Mesenchymal stem cell (in vitro differentiated cells and primary cell): ENCODE measurements at regions not wholly inside any gene's neighbourhood (a gene's known extent, or its start where the extent isn't known, plus 50 kb on each side); places are given as distances from the start of the nearest gene placed in this dataset.

Source experiments
- DNase-seq: peaks from one replicate; pipeline ENCODE4 v3.0.0-alpha.2; 2013
- H2AFZ ChIP-seq: one replicate; pipeline ENCODE4 v1.6.1; 2013; ENCODE audit warnings: low read depth, mild to moderate bottlenecking, control low read depth, inconsistent platforms, low read length, moderate library complexity
- H2AK5ac ChIP-seq: 2 replicates; pipeline ENCODE4 v1.6.1; 2013; ENCODE audit warnings: low read length, moderate library complexity, mild to moderate bottlenecking, inconsistent platforms; ENCODE audit not compliant: severe bottlenecking
- H2BK120ac ChIP-seq: one replicate; pipeline ENCODE4 v1.6.1; 2013; ENCODE audit warnings: low read depth, mild to moderate bottlenecking, inconsistent platforms, low read length, moderate library complexity
- H2BK12ac ChIP-seq, 2 experiments: one replicate each; pipeline ENCODE4 v1.6.1; 2013; ENCODE audit warnings: inconsistent platforms in 2 of 2, low read length in 2 of 2, mild to moderate bottlenecking in 2 of 2, moderate library complexity in 2 of 2, control low read depth in 1 of 2
- H2BK15ac ChIP-seq: one replicate; pipeline ENCODE4 v1.6.1; 2013; ENCODE audit warnings: mild to moderate bottlenecking, low read depth, inconsistent platforms; ENCODE audit not compliant: poor library complexity, severe bottlenecking
- H2BK5ac ChIP-seq: 2 replicates; pipeline ENCODE4 v1.6.1; 2013; ENCODE audit warnings: low read depth, mild to moderate bottlenecking, low read length, control low read depth, inconsistent platforms; ENCODE audit not compliant: poor library complexity, severe bottlenecking
- H3K14ac ChIP-seq, 2 experiments: one replicate each; pipeline ENCODE4 v1.6.1; 2013; ENCODE audit warnings: inconsistent platforms in 2 of 2, low read length in 2 of 2, control low read depth in 1 of 2, mild to moderate bottlenecking in 1 of 2, moderate library complexity in 1 of 2
- H3K18ac ChIP-seq, 2 experiments: one replicate each; pipeline ENCODE4 v1.6.1; 2013; ENCODE audit warnings: inconsistent platforms in 2 of 2, low read length in 2 of 2, control low read depth in 1 of 2, low read depth in 1 of 2, mild to moderate bottlenecking in 1 of 2
- H3K23ac ChIP-seq, 2 experiments: one replicate each; pipeline ENCODE4 v1.6.1; 2013; ENCODE audit warnings: inconsistent platforms in 2 of 2, low read length in 2 of 2, mild to moderate bottlenecking in 2 of 2, moderate library complexity in 2 of 2, control low read depth in 1 of 2
- H3K27ac ChIP-seq: 2 replicates; pipeline ENCODE4 v1.5.1; 2013; ENCODE audit warnings: mild to moderate bottlenecking, moderate library complexity, low read length, control low read depth, inconsistent platforms; ENCODE audit not compliant: poor library complexity, severe bottlenecking
- H3K27me3 ChIP-seq, 2 experiments: 2 replicates each; pipeline versions ENCODE4 v1.6.1 to v1.7.0; 2013; ENCODE audit warnings: low read length in 2 of 2, mild to moderate bottlenecking in 2 of 2, moderate library complexity in 2 of 2, control low read depth in 1 of 2, inconsistent platforms in 1 of 2; ENCODE audit not compliant: control insufficient read depth in 1 of 2, insufficient read depth in 1 of 2
- H3K36me3 ChIP-seq, 2 experiments: 2 replicates each; pipeline versions ENCODE4 v1.6.1 to v1.7.0; 2013; ENCODE audit warnings: low read length in 2 of 2, control low read depth in 1 of 2, inconsistent platforms in 1 of 2, low read depth in 1 of 2, mild to moderate bottlenecking in 1 of 2; ENCODE audit not compliant: insufficient read depth in 2 of 2, control insufficient read depth in 1 of 2
- H3K4ac ChIP-seq, 2 experiments: one replicate each; pipeline ENCODE4 v1.6.1; 2013; ENCODE audit warnings: inconsistent platforms in 2 of 2, low read length in 2 of 2, mild to moderate bottlenecking in 2 of 2, moderate library complexity in 2 of 2, control low read depth in 1 of 2, low read depth in 1 of 2
- H3K4me1 ChIP-seq: 2 replicates; pipeline ENCODE4 v1.6.1; 2013; ENCODE audit warnings: low read depth, low read length, control low read depth; ENCODE audit not compliant: control insufficient read depth, insufficient read depth
- H3K4me2 ChIP-seq: 2 replicates; pipeline ENCODE4 v1.6.1; 2013; ENCODE audit warnings: low read length, mild to moderate bottlenecking, inconsistent platforms; ENCODE audit not compliant: poor library complexity, severe bottlenecking
- H3K4me3 ChIP-seq, 2 experiments: 2 replicates each; pipeline versions ENCODE4 v1.5.1 to v1.7.0; 2013; ENCODE audit warnings: low read length in 2 of 2, mild to moderate bottlenecking in 2 of 2, control low read depth in 1 of 2, low read depth in 1 of 2; ENCODE audit not compliant: insufficient read depth in 1 of 2
- H3K79me1 ChIP-seq: replicated peaks from 2 replicates; pipeline ENCODE4 v1.6.1; 2013; ENCODE audit warnings: mild to moderate bottlenecking, control low read depth, low read length, inconsistent platforms; ENCODE audit not compliant: poor library complexity, severe bottlenecking
- H3K9ac ChIP-seq: 2 replicates; pipeline ENCODE4 v1.7.0; 2013; ENCODE audit warnings: mild to moderate bottlenecking, low read length, moderate library complexity
- H3K9me3 ChIP-seq: 2 replicates; pipeline ENCODE4 v1.7.0; 2013; ENCODE audit warnings: mild to moderate bottlenecking, low read length; ENCODE audit not compliant: control insufficient read depth
- H4K8ac ChIP-seq: one replicate; pipeline ENCODE4 v1.6.1; 2013; ENCODE audit warnings: inconsistent platforms, mild to moderate bottlenecking, low read length, moderate library complexity
- H4K91ac ChIP-seq: one replicate; pipeline ENCODE4 v1.6.1; 2013; ENCODE audit warnings: mild to moderate bottlenecking, low read length, inconsistent platforms
- WGBS: methylation state at CpG from one replicate; pipeline ENCODE4 v1.1.7; 2013; ENCODE audit warnings: mixed read lengths; 5-methylcytosine and 5-hydroxymethylcytosine counted together

DNA sequence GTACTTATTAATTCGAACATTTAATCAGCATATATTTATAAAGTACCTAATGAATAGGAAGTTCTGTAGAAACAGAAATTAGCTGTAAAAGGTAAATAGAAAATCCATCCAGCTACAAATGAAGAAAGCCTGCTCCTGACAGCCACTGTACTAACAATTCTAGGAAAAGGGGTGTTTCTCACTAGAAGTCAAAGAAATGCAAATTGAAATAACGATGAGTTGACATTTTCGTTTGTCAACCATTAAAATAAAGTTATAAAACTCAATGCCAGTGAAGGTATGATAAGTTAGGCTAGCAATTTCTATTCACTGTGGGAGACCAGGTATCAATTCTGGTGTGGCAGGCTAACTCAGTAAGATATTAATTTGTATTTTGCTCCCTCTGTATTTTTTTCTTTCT, 198.0 kb downstream of the ARL4C start:
- H3K9ac ChIP-seq: no peak overlapping the region

GRCh38 chr2:234296991-234297390, 199.9 kb downstream of the ARL4C start:
- Histone ChIP-seq H2AK5ac (peak overlapping the region; percentile 73), H2BK5ac (no peak overlapping the region), H4K91ac (no peak overlapping the region), H3K4me3 (no peak overlapping the region), H3K4me2 (no peak overlapping the region), H3K18ac (no peak overlapping the region), H3K4me1 (peaks cover 7% of the 10 kb centered on the region), H3K27ac (no peak overlapping the region), H3K36me3 (no peaks in the 10 kb centered on the region), H3K79me1 (no peaks in the 10 kb centered on the region), H2BK120ac (no peak overlapping the region), H3K14ac (no peak overlapping the region), H3K9me3 (no peaks in the 10 kb centered on the region), H4K8ac (no peak overlapping the region), H2AFZ (no peak overlapping the region), H2BK15ac (no peak overlapping the region), H3K4ac (no peak overlapping the region), H3K27me3 (no peaks in the 10 kb centered on the region), H3K23ac (no peak overlapping the region), H3K9ac (no peak overlapping the region), H2BK12ac (no peak overlapping the region)
- 88% methylated on average over 1 of the region's 1 CpG for WGBS
- DNase-seq: no peak

More for the DNA sequence above, 198.0 kb downstream of the ARL4C start:
- Histone ChIP-seq H3K14ac (no peak overlapping the region), H3K36me3 (no peaks in the 10 kb centered on the region), H2BK12ac (no peak overlapping the region), H3K9me3 (no peaks in the 10 kb centered on the region), H3K23ac (no peak overlapping the region), H3K4me3 (no peak overlapping the region), H3K4me2 (no peak overlapping the region), H3K4ac (no peak overlapping the region), H3K18ac (no peak overlapping the region), H4K91ac (no peak overlapping the region), H2BK120ac (peak overlapping the region; percentile 19), H3K27me3 (no peaks in the 10 kb centered on the region), H2BK15ac (no peak overlapping the region), H4K8ac (no peak overlapping the region), H2AFZ (no peak overlapping the region), H3K27ac (no peak overlapping the region), H2BK5ac (no peak overlapping the region), H2AK5ac (no peak overlapping the region), H3K4me1 (peaks cover 11% of the 10 kb centered on the region), H3K79me1 (no peaks in the 10 kb centered on the region)
- WGBS: 100% methylated on average over 1 of the region's 3 CpGs
- no peak for DNase-seq

DNA sequence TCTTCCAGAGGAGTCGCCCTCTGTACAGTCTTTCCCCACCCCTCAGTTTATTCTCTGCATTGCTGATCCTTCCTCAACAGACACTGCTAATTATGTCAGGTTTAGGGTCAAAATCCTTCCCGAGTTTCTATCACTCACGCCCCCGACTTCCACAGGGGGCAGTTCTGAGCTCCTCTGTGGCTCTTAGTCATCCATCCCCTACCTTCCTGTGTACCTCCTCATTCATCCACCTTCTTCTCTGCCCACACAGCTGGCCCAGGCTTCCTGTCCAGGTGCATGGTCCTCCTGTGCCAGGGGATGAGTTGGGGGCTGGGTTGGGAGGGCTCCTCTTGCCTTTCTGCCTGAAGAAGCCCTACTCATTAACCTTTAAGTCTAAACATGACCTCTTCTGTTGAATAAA, 202.9 kb downstream of the ARL4C start:
- no peak overlapping the region for H2BK12ac ChIP-seq
- WGBS: 58% methylated on average over 4 of the region's 4 CpGs

GRCh38 chr2:234292962-234293243, 204.0 kb downstream of the ARL4C start:
- Histone ChIP-seq H2AFZ (no peak overlapping the region), H3K18ac (no peak overlapping the region), H3K79me1 (peaks cover 6% of the 10 kb centered on the region), H2BK5ac (no peak overlapping the region), H3K9me3 (no peaks in the 10 kb centered on the region), H3K9ac (no peak overlapping the region), H2AK5ac (no peak overlapping the region), H4K8ac (no peak overlapping the region), H3K23ac (no peak overlapping the region), H2BK120ac (no peak overlapping the region), H2BK15ac (no peak overlapping the region), H3K27ac (no peak overlapping the region), H3K4me1 (peaks cover 25% of the 10 kb centered on the region), H3K36me3 (no peaks in the 10 kb centered on the region), H2BK12ac (no peak overlapping the region), H3K14ac (no peak overlapping the region), H3K27me3 (no peaks in the 10 kb centered on the region), H3K4me2 (no peak overlapping the region), H3K4ac (no peak overlapping the region), H4K91ac (no peak overlapping the region), H3K4me3 (no peak overlapping the region)
- DNase-seq: no peak

More for the DNA sequence above, 202.9 kb downstream of the ARL4C start:
- Histone ChIP-seq H2BK5ac (no peak overlapping the region), H3K9me3 (no peaks in the 10 kb centered on the region), H3K23ac (no peak overlapping the region), H3K36me3 (no peaks in the 10 kb centered on the region), H4K91ac (no peak overlapping the region), H3K4ac (no peak overlapping the region), H2BK120ac (no peak overlapping the region), H2AK5ac (peak overlapping the region; percentile 73), H3K4me3 (no peak overlapping the region), H3K79me1 (peaks cover 6% of the 10 kb centered on the region), H3K27ac (no peak overlapping the region), H2BK15ac (no peak overlapping the region), H3K18ac (no peak overlapping the region), H3K14ac (no peak overlapping the region), H3K4me1 (peaks cover 25% of the 10 kb centered on the region), H3K27me3 (no peaks in the 10 kb centered on the region), H3K9ac (no peak overlapping the region), H4K8ac (no peak overlapping the region), H2AFZ (no peak overlapping the region), H3K4me2 (no peak overlapping the region)
- no peak for DNase-seq
